SU-DHL-6 (cell line): ENCODE measurements at regions not wholly inside any gene's neighbourhood (a gene's known extent, or its start where the extent isn't known, plus 50 kb on each side); places are given as distances from the start of the nearest gene placed in this dataset.

ENCODE experiments used
- CTCF ChIP-seq: fragments of 200-600 bp; sonication (generic); IDR thresholded peaks from one replicate; pipeline ENCODE4 v1.5.1; 2017; ENCODE audit warnings: antibody characterized with exemption, mild to moderate bottlenecking, low read length, moderate library complexity; ENCODE audit not compliant: insufficient read depth, poor library complexity, severe bottlenecking
- EZH2phosphoT487 ChIP-seq: fragments of 200-600 bp; sonication (generic), shearing (Covaris generic); conservative IDR thresholded peaks from 2 replicates; pipeline ENCODE4 v1.6.1; 2018; ENCODE audit warnings: mild to moderate bottlenecking, antibody characterized with exemption, low read length, moderate library complexity, mixed read lengths

DNA sequence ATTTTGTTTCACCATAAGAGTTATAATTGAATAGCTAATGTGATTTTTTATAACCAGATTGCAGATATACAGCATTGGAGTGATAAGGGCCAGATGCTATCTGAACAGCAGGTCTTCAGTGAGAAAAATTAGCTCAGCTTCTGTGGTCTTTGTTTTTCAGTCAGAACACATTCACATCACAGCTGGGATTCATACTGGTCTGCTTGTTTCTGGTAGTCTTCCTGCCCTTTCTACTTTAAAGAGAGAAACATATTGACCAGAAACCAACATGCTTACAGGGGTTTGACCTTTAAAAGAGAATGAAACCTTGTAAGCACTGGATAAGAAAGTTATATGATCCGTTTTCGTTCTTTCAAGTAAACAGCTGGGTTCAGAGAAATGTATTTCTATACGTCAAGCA is 213.7 kb upstream of the TMPRSS15 start:
- TF ChIP-seq CTCF: no peak
- TF ChIP-seq EZH2phosphoT487: no peak
